ENCODE measurements at regions not wholly inside any gene's neighbourhood (a gene's known extent, or its start where the extent isn't known, plus 50 kb on each side); places are given as distances from the start of the nearest gene placed in this dataset.

DNA sequence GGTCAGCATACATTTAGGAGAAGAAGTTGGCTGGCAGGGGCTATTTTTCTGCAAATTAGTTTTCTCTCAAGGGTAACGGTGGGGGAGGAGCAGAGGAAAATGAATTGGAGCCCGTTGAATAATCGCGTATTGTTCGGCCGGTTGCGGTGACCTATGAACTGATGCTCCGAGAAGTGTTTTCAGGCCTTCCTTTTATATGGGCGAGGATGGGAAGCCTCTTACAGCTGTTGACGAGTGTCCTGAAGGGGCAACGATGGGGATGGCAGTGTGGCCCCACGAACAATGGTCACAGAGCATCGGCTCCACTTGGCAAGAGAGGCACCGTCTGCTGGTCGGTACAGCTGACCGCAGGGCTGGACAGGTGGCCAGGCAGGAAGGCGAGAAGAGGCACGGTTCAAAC is 400.7 kb downstream of the ZSWIM6 start:
- H3K4me1 ChIP-seq (ENCODE audit: low read length), result no peaks in the 10 kb centered on the region
- no peak overlapping the region for H3K4me2 ChIP-seq (ENCODE audit: low read depth, low read length)

DNA sequence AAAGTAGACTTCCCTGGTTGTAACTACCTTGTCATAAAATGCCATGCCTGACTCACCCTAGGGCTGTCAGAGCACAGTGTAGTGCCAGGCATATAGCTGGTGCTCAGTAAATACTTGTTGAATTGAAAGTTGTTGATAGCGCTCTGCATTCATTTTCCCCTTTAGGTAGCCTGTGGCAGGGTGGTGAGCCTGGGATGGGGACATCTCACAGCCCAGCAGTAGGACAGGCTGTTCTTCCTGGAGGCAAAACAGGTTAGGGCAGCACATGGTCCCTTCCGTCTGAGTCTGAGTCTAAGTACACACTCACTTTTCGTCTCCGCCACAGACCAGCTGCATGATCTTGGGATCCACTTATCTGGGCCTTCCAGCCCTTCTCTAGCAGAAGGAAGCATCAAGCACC is 401.9 kb downstream of the ZSWIM6 start:
- TF ChIP-seq EZH2phosphoT487 (IDR thresholded peaks at IDR 0.05; ENCODE audit: low read length) (no peak), EZH2 (optimal IDR thresholded peaks at IDR 0.05; ENCODE audit: low read depth, low read length) (no peak), CTCF (IDR thresholded peaks at IDR 0.05; ENCODE audit: low read length) (no peak)
- H3K27me3 ChIP-seq (replicated peaks; ENCODE audit: insufficient read depth, low read length), result no peaks in the 10 kb centered on the region
- H3K27ac ChIP-seq (ENCODE audit: low read length), result no peak overlapping the region
- H4K20me1 ChIP-seq (ENCODE audit: insufficient read depth, low read length), result no peaks in the 10 kb centered on the region
- H3K36me3 ChIP-seq (replicated peaks; ENCODE audit: insufficient read depth, low read length), result no peaks in the 10 kb centered on the region
- no peaks in the 10 kb centered on the region for H3K9me3 ChIP-seq (replicated peaks; ENCODE audit: insufficient read depth, low read length)
- H3F3A ChIP-seq (ENCODE audit: insufficient read depth, low read length), result no peaks in the 10 kb centered on the region
- no peak overlapping the region for H3K4me3 ChIP-seq (ENCODE audit: low read length)
- H3K4me1 ChIP-seq (ENCODE audit: low read length), result no peaks in the 10 kb centered on the region
- H3K9ac ChIP-seq (ENCODE audit: low read length), result no peak overlapping the region
- no peak overlapping the region for H2AFZ ChIP-seq (ENCODE audit: low read length)
- no peaks in the 10 kb centered on the region for H3K9me2 ChIP-seq (replicated peaks; ENCODE audit: insufficient read depth, low read length)
- no peak overlapping the region for H3K4me2 ChIP-seq (ENCODE audit: low read depth, low read length)
- DNase-seq, result no peak
- H3K79me2 ChIP-seq (ENCODE audit: low read length), result no peaks in the 10 kb centered on the region

More for the DNA sequence above, 400.7 kb downstream of the ZSWIM6 start:
- no peaks in the 10 kb centered on the region for H3K27me3 ChIP-seq (replicated peaks; ENCODE audit: insufficient read depth, low read length)
- no peaks in the 10 kb centered on the region for H4K20me1 ChIP-seq (ENCODE audit: insufficient read depth, low read length)
- no peaks in the 10 kb centered on the region for H3K36me3 ChIP-seq (replicated peaks; ENCODE audit: insufficient read depth, low read length)
- no peaks in the 10 kb centered on the region for H3K9me2 ChIP-seq (replicated peaks; ENCODE audit: insufficient read depth, low read length)
- TF ChIP-seq EZH2 (optimal IDR thresholded peaks at IDR 0.05; ENCODE audit: low read depth, low read length) (no peak), CTCF (IDR thresholded peaks at IDR 0.05; ENCODE audit: low read length) (no peak), EZH2phosphoT487 (IDR thresholded peaks at IDR 0.05; ENCODE audit: low read length) (no peak)
- no peak for DNase-seq
- no peaks in the 10 kb centered on the region for H3K79me2 ChIP-seq (ENCODE audit: low read length)
- no peak overlapping the region for H2AFZ ChIP-seq (ENCODE audit: low read length)
- no peak overlapping the region for H3K9ac ChIP-seq (ENCODE audit: low read length)
- no peaks in the 10 kb centered on the region for H3F3A ChIP-seq (ENCODE audit: insufficient read depth, low read length)
- H3K4me3 ChIP-seq (ENCODE audit: low read length), result no peak overlapping the region
- no peaks in the 10 kb centered on the region for H3K9me3 ChIP-seq (replicated peaks; ENCODE audit: insufficient read depth, low read length)
- no peak overlapping the region for H3K27ac ChIP-seq (ENCODE audit: low read length)

GRCh38 chr5:61734966-61735365 is 402.9 kb downstream of the ZSWIM6 start:
- H3K4me1 ChIP-seq (ENCODE audit: low read length), result no peaks in the 10 kb centered on the region
- H3K9me3 ChIP-seq (replicated peaks; ENCODE audit: insufficient read depth, low read length), result no peaks in the 10 kb centered on the region
- DNase-seq, result no peak
- H4K20me1 ChIP-seq (ENCODE audit: insufficient read depth, low read length), result no peaks in the 10 kb centered on the region
- H3K36me3 ChIP-seq (replicated peaks; ENCODE audit: insufficient read depth, low read length), result no peaks in the 10 kb centered on the region
- TF ChIP-seq EZH2phosphoT487 (IDR thresholded peaks at IDR 0.05; ENCODE audit: low read length) (no peak), CTCF (IDR thresholded peaks at IDR 0.05; ENCODE audit: low read length) (no peak), EZH2 (optimal IDR thresholded peaks at IDR 0.05; ENCODE audit: low read depth, low read length) (no peak)
- no peaks in the 10 kb centered on the region for H3K27me3 ChIP-seq (replicated peaks; ENCODE audit: insufficient read depth, low read length)
- no peak overlapping the region for H3K9ac ChIP-seq (ENCODE audit: low read length)
- H2AFZ ChIP-seq (ENCODE audit: low read length), result no peak overlapping the region
- no peak overlapping the region for H3K4me3 ChIP-seq (ENCODE audit: low read length)
- no peak overlapping the region for H3K27ac ChIP-seq (ENCODE audit: low read length)
- H3K79me2 ChIP-seq (ENCODE audit: low read length), result no peaks in the 10 kb centered on the region
- no peak overlapping the region for H3K4me2 ChIP-seq (ENCODE audit: low read depth, low read length)
- no peaks in the 10 kb centered on the region for H3F3A ChIP-seq (ENCODE audit: insufficient read depth, low read length)
- no peaks in the 10 kb centered on the region for H3K9me2 ChIP-seq (replicated peaks; ENCODE audit: insufficient read depth, low read length)
